HEK293 (cell line): ENCODE measurements at regions not wholly inside any gene's neighbourhood (a gene's known extent, or its start where the extent isn't known, plus 50 kb on each side); places are given as distances from the start of the nearest gene placed in this dataset.

Experiments used
- CTCF ChIA-PET: fragments of 350-600 bp; formaldehyde crosslinking; extraction: SDS; loops from one replicate; lab custom pipeline; 2021; ENCODE audit warnings: antibody characterized with exemption; lab: Yijun Ruan, JAX
- POLR2A ChIA-PET: fragments of 300-600 bp; formaldehyde crosslinking; extraction: SDS; loops from one replicate; lab custom pipeline; 2020; ENCODE audit warnings: antibody characterized with exemption, inconsistent platforms; lab: Yijun Ruan, JAX
- H3K27ac ChIP-seq: fragments of 200-500 bp; sonication (Bioruptor generic); 2 replicates; pipeline ENCODE4 v1.5.1; 2014; ENCODE audit warnings: low read depth, low read length, control low read depth, inconsistent platforms; ENCODE audit errors: extremely low read depth
- H3K36me3 ChIP-seq, 2 experiments: fragments of 200-500 bp in 1 of 2; sonication (Bioruptor generic) in 1 of 2; 1 replicate in 1 of 2; 2 replicates in 1 of 2; pipeline ENCODE4 v1.5.1; 2014 to 2017; ENCODE audit warnings: inconsistent platforms in 2 of 2, low read length in 2 of 2; ENCODE audit not compliant: control insufficient read depth in 2 of 2, insufficient read depth in 1 of 2
- H3K4me1 ChIP-seq: fragments of 200-500 bp; sonication (Bioruptor generic); 2 replicates; pipeline ENCODE4 v1.5.1; 2014; ENCODE audit warnings: mild to moderate bottlenecking, low read length, inconsistent platforms; ENCODE audit not compliant: control insufficient read depth, insufficient read depth
- H3K4me3 ChIP-seq: 2 replicates; pipeline ENCODE4 v1.5.1; 2011; ENCODE audit warnings: low read depth, mild to moderate bottlenecking, control low read depth, low read length, moderate library complexity
- H3K9me3 ChIP-seq: fragments of 200-500 bp; sonication (Bioruptor generic); 2 replicates; pipeline ENCODE4 v1.5.1; 2014; ENCODE audit warnings: low read depth, low read length, inconsistent platforms; ENCODE audit not compliant: control insufficient read depth, insufficient read depth
- FEZF1 ChIP-seq: fragments of 450-650 bp; formaldehyde crosslinking; IDR thresholded peaks from 2 replicates; pipeline ENCODE4 v1.5.1; 2016; ENCODE audit warnings: missing biosample characterization, missing genetic modification characterization
- MZF1 ChIP-seq: fragments of 450-650 bp; formaldehyde crosslinking; IDR thresholded peaks from 2 replicates; pipeline ENCODE4 v1.5.1; 2017; ENCODE audit warnings: missing biosample characterization, missing genetic modification characterization, borderline replicate concordance
- PATZ1 ChIP-seq: fragments of 450-650 bp; formaldehyde crosslinking; IDR thresholded peaks from 2 replicates; pipeline ENCODE4 v1.5.1; 2016; ENCODE audit warnings: missing biosample characterization, missing genetic modification characterization
- ZBTB21 ChIP-seq: fragments of 450-650 bp; formaldehyde crosslinking; IDR thresholded peaks from 2 replicates; pipeline ENCODE4 v1.5.1; 2017; ENCODE audit warnings: missing biosample characterization, missing genetic modification characterization
- ZNF138 ChIP-seq: fragments of 450-650 bp; formaldehyde crosslinking; IDR thresholded peaks from 2 replicates; pipeline ENCODE4 v1.5.1; 2016; ENCODE audit warnings: missing biosample characterization, missing genetic modification characterization, borderline replicate concordance
- ZNF292 ChIP-seq: fragments of 450-650 bp; formaldehyde crosslinking; IDR thresholded peaks from 2 replicates; pipeline ENCODE4 v1.5.1; 2016; ENCODE audit warnings: low read depth, missing biosample characterization, missing genetic modification characterization, borderline replicate concordance
- ZNF341 ChIP-seq: fragments of 450-650 bp; formaldehyde crosslinking; IDR thresholded peaks from 2 replicates; pipeline ENCODE4; 2016; ENCODE audit warnings: low read depth, missing biosample characterization, missing genetic modification characterization
- ZNF350 ChIP-seq: fragments of 450-650 bp; formaldehyde crosslinking; IDR thresholded peaks from 2 replicates; pipeline ENCODE4 v1.5.0; 2017; ENCODE audit warnings: missing biosample characterization, mild to moderate bottlenecking, missing genetic modification characterization
- ZNF354C ChIP-seq: fragments of 450-650 bp; formaldehyde crosslinking; IDR thresholded peaks from 2 replicates; pipeline ENCODE4 v1.5.1; 2016; ENCODE audit warnings: missing biosample characterization, missing genetic modification characterization, low read depth, borderline replicate concordance
- ZNF391 ChIP-seq: fragments of 450-650 bp; formaldehyde crosslinking; IDR thresholded peaks from 2 replicates; pipeline ENCODE4 v1.5.1; 2016; ENCODE audit warnings: low read depth, missing biosample characterization, missing genetic modification characterization, borderline replicate concordance
- ZNF513 ChIP-seq: fragments of 450-650 bp; IDR thresholded peaks from 2 replicates; pipeline ENCODE4 v1.5.1; 2018; ENCODE audit warnings: missing biosample characterization, missing genetic modification characterization
- ZNF571 ChIP-seq: fragments of 450-650 bp; formaldehyde crosslinking; IDR thresholded peaks from 2 replicates; pipeline ENCODE4 v1.5.0; 2017; ENCODE audit warnings: missing biosample characterization, missing genetic modification characterization
- ZNF580 ChIP-seq: fragments of 450-650 bp; formaldehyde crosslinking; IDR thresholded peaks from 2 replicates; pipeline ENCODE4 v1.5.1; 2016; ENCODE audit warnings: missing biosample characterization, missing genetic modification characterization
- ZNF585B ChIP-seq: fragments of 450-650 bp; formaldehyde crosslinking; IDR thresholded peaks from 2 replicates; pipeline ENCODE4 v1.5.1; 2016; ENCODE audit warnings: missing biosample characterization, missing genetic modification characterization
- ZNF600 ChIP-seq: fragments of 450-650 bp; formaldehyde crosslinking; IDR thresholded peaks from 2 replicates; pipeline ENCODE4 v1.5.1; 2016; ENCODE audit warnings: missing biosample characterization, missing genetic modification characterization
- ZNF624 ChIP-seq: fragments of 450-650 bp; formaldehyde crosslinking; IDR thresholded peaks from 2 replicates; pipeline ENCODE4 v1.5.1; 2017; ENCODE audit warnings: missing biosample characterization, missing genetic modification characterization
- ZNF701 ChIP-seq: fragments of 450-650 bp; formaldehyde crosslinking; IDR thresholded peaks from 2 replicates; pipeline ENCODE4 v1.5.1; 2016; ENCODE audit warnings: missing biosample characterization, missing genetic modification characterization
- ZNF792 ChIP-seq: fragments of 450-650 bp; formaldehyde crosslinking; IDR thresholded peaks from 2 replicates; pipeline ENCODE4 v1.5.1; 2016; ENCODE audit warnings: missing biosample characterization, missing genetic modification characterization
- ZNF837 ChIP-seq: fragments of 450-650 bp; formaldehyde crosslinking; IDR thresholded peaks from 2 replicates; pipeline ENCODE4 v1.5.1; 2016; ENCODE audit warnings: missing biosample characterization, missing genetic modification characterization
- ZNF843 ChIP-seq: fragments of 450-650 bp; formaldehyde crosslinking; IDR thresholded peaks from 2 replicates; pipeline ENCODE4 v1.5.1; 2016; ENCODE audit warnings: missing biosample characterization, missing genetic modification characterization
- ZSCAN23 ChIP-seq: fragments of 450-650 bp; formaldehyde crosslinking; IDR thresholded peaks from 2 replicates; pipeline ENCODE4 v1.5.1; 2016; ENCODE audit warnings: missing biosample characterization, missing genetic modification characterization
- ZSCAN4 ChIP-seq: fragments of 450-650 bp; formaldehyde crosslinking; IDR thresholded peaks from 2 replicates; pipeline ENCODE4 v1.5.1; 2017; ENCODE audit warnings: missing biosample characterization, missing genetic modification characterization
- ZXDB ChIP-seq: fragments of 450-650 bp; formaldehyde crosslinking; IDR thresholded peaks from 2 replicates; pipeline ENCODE4 v1.5.1; 2016; ENCODE audit warnings: missing biosample characterization, missing genetic modification characterization

GRCh38 chr5:56302027-56302426 is 68.9 kb upstream of the ANKRD55 start:
- TF ChIP-seq ZNF600 (tag by site-specific recombination) (no peak), ZNF843 (no peak), ZNF580 (tag by site-specific recombination) (no peak), ZNF341 (no peak), ZNF138 (tag by site-specific recombination) (no peak), ZNF391 (tag by site-specific recombination) (no peak)
- H3K4me3 ChIP-seq: no peak overlapping the region
- H3K4me1 ChIP-seq: no peaks in the 10 kb centered on the region
- H3K36me3 ChIP-seq: no peaks in the 10 kb centered on the region
- H3K9me3 ChIP-seq: no peaks in the 10 kb centered on the region
- ChIA-PET POLR2A (no interaction called here), CTCF (interaction anchor here (0.6 kb wide), 1 partner anchor 543 kb away, joined by 4 read pairs; no protein-coding TSS in a partner anchor)
- H3K27ac ChIP-seq: no peak overlapping the region

- Histone ChIP-seq H3K36me3 (no peaks in the 10 kb centered on the region), H3K27ac (no peak overlapping the region), H3K4me1 (no peaks in the 10 kb centered on the region), H3K9me3 (no peaks in the 10 kb centered on the region), H3K4me3 (no peak overlapping the region)
- ChIA-PET POLR2A (no interaction called here), CTCF (no interaction called here)
- TF ChIP-seq ZNF354C (tag by site-specific recombination) (no peak), ZNF837 (tag by site-specific recombination) (no peak), ZNF341 (no peak), MZF1 (no peak), ZNF792 (tag by site-specific recombination) (no peak), ZSCAN4 (tag by site-specific recombination) (no peak), ZNF580 (tag by site-specific recombination) (no peak)
These were observed 67.9 kb upstream of the ANKRD55 start for GRCh38 chr5:56301069-56301468.

GRCh38 chr5:56299212-56299611 is 66.1 kb upstream of the ANKRD55 start:
- TF ChIP-seq ZBTB21 (tag by site-specific recombination) (no peak), ZXDB (no peak)
- CTCF ChIA-PET: no interaction called here
- H3K9me3 ChIP-seq: no peaks in the 10 kb centered on the region
- H3K36me3 ChIP-seq: no peaks in the 10 kb centered on the region
- H3K4me1 ChIP-seq: no peaks in the 10 kb centered on the region
- H3K4me3 ChIP-seq: no peak overlapping the region
- POLR2A ChIA-PET: no interaction called here
- H3K27ac ChIP-seq: no peak overlapping the region

GRCh38 chr5:56298336-56299090 is 65.4 kb upstream of the ANKRD55 start:
- Histone ChIP-seq H3K9me3 (no peaks in the 10 kb centered on the region), H3K27ac (no peak overlapping the region), H3K36me3 (no peaks in the 10 kb centered on the region), H3K4me3 (no peak overlapping the region), H3K4me1 (no peaks in the 10 kb centered on the region)
- CTCF ChIA-PET: no interaction called here
- POLR2A ChIA-PET: no interaction called here
- TF ChIP-seq ZNF701 (tag by site-specific recombination) (no peak), ZNF571 (tag by site-specific recombination) (no peak), ZNF350 (no peak), ZNF580 (tag by site-specific recombination) (no peak), PATZ1 (tag by site-specific recombination) (no peak), ZNF341 (no peak), ZSCAN23 (tag by site-specific recombination) (no peak), ZNF292 (no peak), FEZF1 (tag by site-specific recombination) (no peak), ZNF513 (tag by site-specific recombination) (no peak), ZNF624 (tag by site-specific recombination) (no peak), ZNF585B (tag by site-specific recombination) (no peak)
